Activated naive CD8-positive, alpha-beta T cell treated with anti-CD3 and anti-CD28 coated beads, Interleukin-2, amount 10 ng/mL, durations not matched to agents 7 days and 5 days (primary cell): ENCODE measurements at regions not wholly inside any gene's neighbourhood (a gene's known extent, or its start where the extent isn't known, plus 50 kb on each side); places are given as distances from the start of the nearest gene placed in this dataset.

Experiments used
- ATAC-seq: fragments of 150-1000 bp; cut with Tn5 transposase; one replicate; pipeline ENCODE4 v1.10.0; 2021; ENCODE audit warnings: low read depth, moderate library complexity
- POLR2A ChIA-PET: fragments of 350-600 bp; sonication (Branson Sonifier 250); formaldehyde crosslinking; loops from one replicate; lab custom pipeline; 2021; ENCODE audit warnings: antibody characterized with exemption; lab: Charles Lee
- DNase-seq: peaks from one replicate; pipeline ENCODE4 v3.0.0; 2021
- H3K27ac Mint-ChIP-seq: one replicate; pipeline ENCODE4 v1.8.0; 2022; ENCODE audit warnings: mild to moderate bottlenecking, mixed read lengths
- H3K27me3 Mint-ChIP-seq: one replicate; pipeline ENCODE4 v1.8.0; 2022; ENCODE audit warnings: mild to moderate bottlenecking, moderate library complexity, mixed read lengths
- H3K36me3 Mint-ChIP-seq: one replicate; pipeline ENCODE4 v1.8.0; 2021; ENCODE audit warnings: mild to moderate bottlenecking, mixed read lengths
- H3K4me1 Mint-ChIP-seq: one replicate; pipeline ENCODE4 v1.8.0; 2021; ENCODE audit warnings: mixed read lengths
- H3K4me3 Mint-ChIP-seq: one replicate; pipeline ENCODE4 v1.8.0; 2022; ENCODE audit warnings: mild to moderate bottlenecking, moderate library complexity, mixed read lengths
- H3K9me3 Mint-ChIP-seq: one replicate; pipeline ENCODE4 v1.8.0; 2021; ENCODE audit warnings: mixed read lengths

DNA sequence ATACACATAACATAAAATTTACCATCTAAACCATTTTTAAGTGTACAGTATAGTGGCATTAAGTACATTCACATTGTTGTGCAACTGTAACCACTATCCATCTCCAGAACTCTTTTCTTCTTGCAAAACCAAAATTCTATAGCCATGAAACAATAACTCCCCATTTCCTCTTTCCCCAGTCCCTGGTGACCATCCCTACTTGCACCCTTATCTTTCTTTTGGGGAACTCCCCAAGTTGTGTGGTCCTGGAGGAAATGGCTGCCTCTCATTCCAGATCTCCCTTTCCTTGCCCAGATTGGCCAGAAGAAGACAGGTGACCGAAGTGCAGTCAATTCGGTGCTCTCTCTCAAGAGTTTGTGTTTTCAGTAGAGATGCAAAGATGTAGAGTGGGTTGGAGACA, 389.6 kb upstream of the C1orf87 start:
- peaks cover 1% of the 10 kb centered on the region for H3K9me3 Mint-ChIP-seq
- DNase-seq (no peak), ATAC-seq (no peak)
- H3K36me3 Mint-ChIP-seq, result no peaks in the 10 kb centered on the region
- no peak overlapping the region for H3K4me3 Mint-ChIP-seq
- no peak overlapping the region for H3K27ac Mint-ChIP-seq
- POLR2A ChIA-PET, result no interaction called here
- H3K4me1 Mint-ChIP-seq, result no peaks in the 10 kb centered on the region
- no peaks in the 10 kb centered on the region for H3K27me3 Mint-ChIP-seq

DNA sequence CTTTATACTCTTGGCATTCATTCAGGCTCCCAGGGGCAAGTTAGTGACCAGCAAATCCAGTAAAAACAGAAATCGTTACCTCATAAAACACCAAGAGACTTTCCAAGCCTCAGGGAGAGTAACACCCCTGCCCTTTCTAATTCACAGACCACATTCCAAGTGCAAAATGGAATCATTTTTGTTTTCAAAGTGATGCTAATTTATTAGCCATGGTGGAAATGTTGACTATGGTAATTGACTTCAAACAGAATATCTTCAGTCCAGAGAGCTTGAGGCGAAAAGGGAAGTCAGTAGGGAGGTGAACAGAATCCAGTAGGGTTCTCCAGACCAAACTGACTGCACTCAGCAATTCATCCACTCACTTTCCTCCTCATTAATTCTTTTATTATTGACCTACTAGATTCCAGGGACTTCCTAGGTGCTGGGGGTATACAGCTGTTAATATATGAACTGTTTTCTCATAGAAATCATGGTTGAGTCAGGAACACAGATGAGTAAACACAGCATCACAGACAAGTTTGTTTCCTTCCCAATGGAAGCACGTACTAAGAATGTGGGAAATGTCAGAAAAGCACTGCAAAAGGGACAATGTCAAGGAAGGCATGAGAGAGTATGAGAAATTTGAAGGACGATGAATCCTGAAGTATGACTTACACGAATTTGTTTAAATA, 388.5 kb upstream of the C1orf87 start:
- Mint-ChIP-seq H3K27me3 (no peaks in the 10 kb centered on the region), H3K27ac (no peak overlapping the region), H3K4me1 (no peaks in the 10 kb centered on the region), H3K36me3 (no peaks in the 10 kb centered on the region), H3K4me3 (no peak overlapping the region), H3K9me3 (peaks cover 1% of the 10 kb centered on the region)
- DNase-seq (no peak), ATAC-seq (no peak)
- POLR2A ChIA-PET, result no interaction called here

DNA sequence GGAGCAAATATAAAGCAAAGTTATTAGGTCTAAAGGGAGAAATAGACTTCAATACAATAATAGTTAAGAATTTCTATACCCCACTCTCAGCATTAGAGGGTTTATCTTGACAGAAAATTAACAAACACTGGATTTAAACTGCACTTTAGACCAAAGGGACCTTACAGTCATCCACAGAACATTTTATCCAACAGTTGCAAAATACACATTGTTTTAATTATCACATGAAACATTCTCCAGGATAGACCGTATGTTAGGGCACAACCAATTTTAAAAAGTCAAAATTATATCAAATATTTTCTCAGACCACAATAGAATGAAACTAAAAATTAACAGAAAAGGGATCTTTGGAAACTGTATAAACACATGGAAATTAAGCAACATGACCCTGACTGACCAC, 384.5 kb upstream of the C1orf87 start:
- Mint-ChIP-seq H3K4me3 (no peak overlapping the region), H3K27me3 (no peaks in the 10 kb centered on the region), H3K4me1 (no peaks in the 10 kb centered on the region), H3K9me3 (peaks cover 1% of the 10 kb centered on the region), H3K36me3 (no peaks in the 10 kb centered on the region), H3K27ac (no peak overlapping the region)
- DNase-seq (no peak), ATAC-seq (no peak)
- POLR2A ChIA-PET, result no interaction called here

GRCh38 chr1:60449876-60450275, 376.3 kb upstream of the C1orf87 start:
- Mint-ChIP-seq H3K36me3 (no peaks in the 10 kb centered on the region), H3K4me1 (no peaks in the 10 kb centered on the region), H3K27ac (no peak overlapping the region), H3K27me3 (no peaks in the 10 kb centered on the region), H3K4me3 (no peak overlapping the region), H3K9me3 (no peaks in the 10 kb centered on the region)
- POLR2A ChIA-PET, result no interaction called here
- ATAC-seq, result no peak
- DNase-seq, result no peak

DNA sequence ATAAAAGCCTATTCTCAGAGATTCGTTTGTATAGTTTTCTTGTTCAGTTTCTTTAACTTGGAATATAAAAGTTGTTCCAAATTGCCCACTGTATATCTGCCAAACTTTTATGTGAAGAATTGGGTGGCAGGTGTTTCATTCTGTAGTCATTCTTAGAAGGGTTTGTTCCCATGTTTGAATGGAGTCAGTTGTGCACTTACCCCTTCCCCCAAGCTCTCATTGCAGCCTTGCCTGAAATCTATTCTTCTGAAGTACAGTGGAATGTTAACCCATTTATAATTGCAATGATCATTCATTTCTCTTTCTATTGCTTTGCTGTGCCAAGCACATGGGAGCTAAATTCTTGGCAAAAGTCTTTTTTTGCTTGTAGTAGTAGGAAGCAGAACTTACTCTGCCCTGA, 375.3 kb upstream of the C1orf87 start:
- no peaks in the 10 kb centered on the region for H3K4me1 Mint-ChIP-seq
- no peak overlapping the region for H3K27ac Mint-ChIP-seq
- H3K36me3 Mint-ChIP-seq, result no peaks in the 10 kb centered on the region

GRCh38 chr1:60444680-60445079, 371.1 kb upstream of the C1orf87 start:
- no peak overlapping the region for H3K27ac Mint-ChIP-seq
- H3K9me3 Mint-ChIP-seq, result no peaks in the 10 kb centered on the region
- no peak overlapping the region for H3K4me3 Mint-ChIP-seq
- H3K27me3 Mint-ChIP-seq, result peaks cover 1% of the 10 kb centered on the region
- no peaks in the 10 kb centered on the region for H3K4me1 Mint-ChIP-seq
- POLR2A ChIA-PET, result no interaction called here
- DNase-seq (no peak), ATAC-seq (no peak)
- no peaks in the 10 kb centered on the region for H3K36me3 Mint-ChIP-seq

More for the DNA sequence above, 375.3 kb upstream of the C1orf87 start:
- POLR2A ChIA-PET, result no interaction called here
- Mint-ChIP-seq H3K27me3 (no peaks in the 10 kb centered on the region), H3K9me3 (no peaks in the 10 kb centered on the region), H3K4me3 (no peak overlapping the region)
- DNase-seq, result no peak
- ATAC-seq, result no peak

GRCh38 chr1:60436186-60436585, 362.6 kb upstream of the C1orf87 start:
- ATAC-seq (no peak), DNase-seq (no peak)
- POLR2A ChIA-PET, result no interaction called here
- H3K27me3 Mint-ChIP-seq, result no peaks in the 10 kb centered on the region
- H3K4me1 Mint-ChIP-seq, result no peaks in the 10 kb centered on the region
- H3K36me3 Mint-ChIP-seq, result no peaks in the 10 kb centered on the region
- no peak overlapping the region for H3K27ac Mint-ChIP-seq
- peaks cover 4% of the 10 kb centered on the region for H3K9me3 Mint-ChIP-seq
- no peak overlapping the region for H3K4me3 Mint-ChIP-seq

- H3K4me1 Mint-ChIP-seq, result no peaks in the 10 kb centered on the region
- POLR2A ChIA-PET, result no interaction called here
These were observed 358.0 kb upstream of the C1orf87 start for GRCh38 chr1:60431593-60431992.

GRCh38 chr1:60430375-60430774, 356.8 kb upstream of the C1orf87 start:
- no peaks in the 10 kb centered on the region for H3K36me3 Mint-ChIP-seq
- ATAC-seq (no peak), DNase-seq (no peak)
- H3K27me3 Mint-ChIP-seq, result no peaks in the 10 kb centered on the region
- H3K9me3 Mint-ChIP-seq, result peaks cover 4% of the 10 kb centered on the region
- POLR2A ChIA-PET, result no interaction called here
- no peaks in the 10 kb centered on the region for H3K4me1 Mint-ChIP-seq
- H3K4me3 Mint-ChIP-seq, result no peak overlapping the region
- no peak overlapping the region for H3K27ac Mint-ChIP-seq

More at GRCh38 chr1:60431593-60431992, 358.0 kb upstream of the C1orf87 start:
- H3K4me3 Mint-ChIP-seq, result no peak overlapping the region
- no peaks in the 10 kb centered on the region for H3K27me3 Mint-ChIP-seq
- ATAC-seq, result no peak
- H3K27ac Mint-ChIP-seq, result no peak overlapping the region
- no peaks in the 10 kb centered on the region for H3K36me3 Mint-ChIP-seq
- no peak for DNase-seq
- H3K9me3 Mint-ChIP-seq, result peaks cover 4% of the 10 kb centered on the region

GRCh38 chr1:60428127-60428526, 354.6 kb upstream of the C1orf87 start:
- Mint-ChIP-seq H3K36me3 (no peaks in the 10 kb centered on the region), H3K27ac (no peak overlapping the region), H3K27me3 (no peaks in the 10 kb centered on the region), H3K4me3 (no peak overlapping the region), H3K4me1 (no peaks in the 10 kb centered on the region), H3K9me3 (peaks cover 2% of the 10 kb centered on the region)
- POLR2A ChIA-PET, result no interaction called here
- ATAC-seq, result no peak
- no peak for DNase-seq

DNA sequence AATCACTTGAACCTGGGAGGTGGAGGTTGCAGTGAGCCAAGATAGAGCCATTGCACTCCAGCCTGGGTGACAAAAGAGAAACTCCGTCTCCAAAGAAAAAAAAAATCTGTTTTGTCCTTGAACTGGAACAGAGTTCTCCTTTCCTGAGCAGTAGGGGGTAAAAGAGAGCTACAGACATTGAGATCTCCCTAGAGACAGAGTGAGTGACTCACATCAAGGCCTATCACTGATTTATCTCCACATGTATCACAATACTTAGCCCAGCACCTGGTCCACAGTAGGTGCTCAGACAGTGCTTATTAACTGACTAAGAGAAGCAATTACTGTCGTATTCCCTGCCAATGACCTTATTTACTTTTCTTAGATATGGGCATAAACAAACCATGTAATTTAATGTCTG, 354.1 kb upstream of the C1orf87 start:
- Mint-ChIP-seq H3K27ac (no peak overlapping the region), H3K9me3 (no peaks in the 10 kb centered on the region), H3K4me3 (no peak overlapping the region), H3K4me1 (no peaks in the 10 kb centered on the region), H3K27me3 (no peaks in the 10 kb centered on the region), H3K36me3 (no peaks in the 10 kb centered on the region)
- POLR2A ChIA-PET, result no interaction called here
- DNase-seq (no peak), ATAC-seq (no peak)

DNA sequence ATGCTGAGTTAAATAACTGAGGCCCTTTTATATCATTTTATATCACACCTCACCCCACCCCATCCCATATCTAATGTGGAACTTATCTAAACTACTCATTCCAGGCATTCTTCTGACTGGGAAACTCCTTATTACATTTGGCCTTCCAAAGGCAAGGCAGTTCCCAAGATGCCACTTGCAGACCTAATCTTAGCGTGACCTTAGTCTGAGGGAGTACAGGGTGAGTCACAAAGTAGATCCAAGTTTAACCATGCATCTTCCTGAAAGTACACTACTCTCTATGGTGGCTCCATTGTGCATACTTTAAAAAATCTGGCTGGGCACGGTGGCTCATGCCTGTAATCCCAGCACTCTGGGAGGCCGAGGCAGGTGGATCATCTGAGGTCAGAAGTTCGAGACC, 353.6 kb upstream of the C1orf87 start:
- DNase-seq, result no peak
- Mint-ChIP-seq H3K4me3 (no peak overlapping the region), H3K9me3 (no peaks in the 10 kb centered on the region), H3K27me3 (no peaks in the 10 kb centered on the region), H3K27ac (no peak overlapping the region), H3K4me1 (no peaks in the 10 kb centered on the region), H3K36me3 (no peaks in the 10 kb centered on the region)
- POLR2A ChIA-PET, result no interaction called here
- ATAC-seq, result no peak

DNA sequence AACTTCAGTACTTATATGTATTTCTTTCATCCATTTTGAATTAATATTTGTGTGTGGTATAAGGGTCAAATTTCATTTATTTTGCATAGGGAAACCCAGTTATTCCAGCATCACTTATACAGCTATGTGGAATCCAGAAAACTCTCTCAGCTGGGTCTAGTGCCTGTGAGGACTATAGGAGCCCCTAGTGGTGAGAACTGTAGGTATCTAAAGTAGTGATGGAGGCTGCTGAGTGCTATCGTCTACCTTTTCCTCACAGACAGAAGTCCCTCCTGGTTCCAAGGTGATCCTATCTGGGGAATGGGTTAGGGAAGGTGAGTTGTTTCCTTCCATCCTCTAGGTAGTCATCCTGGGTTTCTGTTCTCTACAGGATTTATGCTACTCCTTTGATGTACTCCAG, 352.0 kb upstream of the C1orf87 start:
- no peak for DNase-seq
- Mint-ChIP-seq H3K4me3 (no peak overlapping the region), H3K4me1 (no peaks in the 10 kb centered on the region), H3K36me3 (no peaks in the 10 kb centered on the region), H3K27me3 (no peaks in the 10 kb centered on the region), H3K9me3 (no peaks in the 10 kb centered on the region), H3K27ac (no peak overlapping the region)
- ATAC-seq, result no peak
- POLR2A ChIA-PET, result no interaction called here

DNA sequence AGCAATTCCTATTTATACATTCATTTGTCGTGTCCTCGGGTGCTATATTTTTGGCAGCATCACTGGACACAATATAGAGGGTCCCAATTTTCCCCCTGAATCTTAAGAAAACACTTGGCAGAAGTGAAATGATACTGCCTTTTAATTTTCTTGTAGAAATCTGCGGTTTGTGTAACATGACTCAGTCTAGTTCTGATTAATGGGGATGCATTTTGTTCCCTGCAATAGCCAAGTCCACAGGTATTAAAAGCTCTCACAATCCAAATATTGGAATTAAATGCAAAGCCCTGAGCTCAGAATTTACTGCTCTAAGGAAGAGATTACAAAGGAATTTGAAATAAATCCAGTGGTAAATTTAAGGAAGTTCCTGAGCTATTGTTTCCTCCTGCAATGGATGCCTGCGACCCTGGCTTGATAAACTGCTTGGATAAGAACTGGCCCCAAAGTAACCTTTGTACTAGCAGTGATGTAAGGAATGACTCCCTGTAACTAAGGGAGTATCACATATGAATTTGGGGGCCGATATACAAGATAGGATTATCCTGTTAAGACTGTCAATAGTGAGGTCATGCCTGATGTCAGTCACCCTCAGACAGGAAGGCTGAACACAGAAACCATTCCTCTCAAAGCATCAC, 349.7 kb upstream of the C1orf87 start:
- no peaks in the 10 kb centered on the region for H3K9me3 Mint-ChIP-seq
- no peak overlapping the region for H3K4me3 Mint-ChIP-seq
- H3K36me3 Mint-ChIP-seq, result no peaks in the 10 kb centered on the region
- ATAC-seq (no peak), DNase-seq (no peak)
- H3K27me3 Mint-ChIP-seq, result no peaks in the 10 kb centered on the region
- POLR2A ChIA-PET, result no interaction called here
- H3K27ac Mint-ChIP-seq, result no peak overlapping the region
- no peaks in the 10 kb centered on the region for H3K4me1 Mint-ChIP-seq
